GM12892 (cell line): ENCODE measurements at regions not wholly inside any gene's neighbourhood (a gene's known extent, or its start where the extent isn't known, plus 50 kb on each side); places are given as distances from the start of the nearest gene placed in this dataset.

Experiments
- DNase-seq: peaks from one replicate; pipeline ENCODE4 v3.0.0; 2011; ENCODE audit not compliant: insufficient read length
- FAIRE-seq: peaks from 2 replicates; lab custom pipeline; 2011; peaks lifted over from hg19 to GRCh38; lab: Jason Lieb, UNC
- POLR2A ChIP-seq: IDR thresholded peaks from 2 replicates; pipeline ENCODE4 v1.6.1; 2011; ENCODE audit warnings: low read depth, low read length, control low read depth
- POLR2AphosphoS5 ChIP-seq: IDR thresholded peaks from 2 replicates; pipeline ENCODE4 v1.6.1; 2011; ENCODE audit warnings: low read depth, low read length, control low read depth
- TAF1 ChIP-seq: IDR thresholded peaks from 2 replicates; pipeline ENCODE4 v1.6.1; 2011; ENCODE audit warnings: low read depth, mild to moderate bottlenecking, control low read depth, low read length, borderline replicate concordance

GRCh38 chr2:14530506-14530905 is 102.0 kb upstream of the LRATD1 start:
- DNase-seq (no peak), FAIRE-seq (no peak)
- TF ChIP-seq POLR2AphosphoS5 = no peak
- TF ChIP-seq TAF1 = no peak
- TF ChIP-seq POLR2A = no peak

- FAIRE-seq (no peak), DNase-seq (no peak)
- TF ChIP-seq POLR2A (no peak), TAF1 (no peak), POLR2AphosphoS5 (no peak)
Observed at GRCh38 chr2:14533131-14533757, 99.3 kb upstream of the LRATD1 start.

- no peak for DNase-seq
- no peak for FAIRE-seq
- TF ChIP-seq POLR2AphosphoS5 = no peak
- no peak for TF ChIP-seq TAF1
- TF ChIP-seq POLR2A = no peak
Observed at GRCh38 chr2:14535156-14535555, 97.4 kb upstream of the LRATD1 start.

- TF ChIP-seq TAF1 (no peak), POLR2AphosphoS5 (no peak), POLR2A (no peak)
- FAIRE-seq (no peak), DNase-seq (no peak)
Observed at GRCh38 chr2:14536976-14537375, 95.5 kb upstream of the LRATD1 start.

- TF ChIP-seq POLR2A (no peak), TAF1 (no peak), POLR2AphosphoS5 (no peak)
- peak; percentile 14 for FAIRE-seq
- DNase-seq = no peak
Observed at GRCh38 chr2:14540015-14540414, 92.5 kb upstream of the LRATD1 start.

- TF ChIP-seq POLR2A = no peak
- no peak for TF ChIP-seq POLR2AphosphoS5
- no peak for TF ChIP-seq TAF1
- FAIRE-seq (no peak), DNase-seq (no peak)
Observed at GRCh38 chr2:14543284-14543683, 89.2 kb upstream of the LRATD1 start.

GRCh38 chr2:14544247-14544646 is 88.3 kb upstream of the LRATD1 start:
- no peak for DNase-seq
- FAIRE-seq = no peak
- TF ChIP-seq POLR2A (no peak), POLR2AphosphoS5 (no peak), TAF1 (no peak)

GRCh38 chr2:14547830-14548229 is 84.7 kb upstream of the LRATD1 start:
- TF ChIP-seq POLR2A (no peak), TAF1 (no peak), POLR2AphosphoS5 (no peak)
- no peak for DNase-seq
- no peak for FAIRE-seq

- no peak for FAIRE-seq
- TF ChIP-seq POLR2AphosphoS5 = no peak
- TF ChIP-seq POLR2A = no peak
- TF ChIP-seq TAF1 = no peak
- no peak for DNase-seq
Observed at GRCh38 chr2:14550658-14551057, 81.9 kb upstream of the LRATD1 start.

GRCh38 chr2:14551069-14551468 is 81.4 kb upstream of the LRATD1 start:
- DNase-seq (no peak), FAIRE-seq (no peak)
- TF ChIP-seq TAF1 = no peak
- no peak for TF ChIP-seq POLR2AphosphoS5
- TF ChIP-seq POLR2A = no peak

GRCh38 chr2:14552286-14552685 is 80.2 kb upstream of the LRATD1 start:
- TF ChIP-seq TAF1 (no peak), POLR2A (no peak), POLR2AphosphoS5 (no peak)
- FAIRE-seq (no peak), DNase-seq (no peak)

- FAIRE-seq (no peak), DNase-seq (no peak)
- TF ChIP-seq POLR2A (no peak), TAF1 (no peak), POLR2AphosphoS5 (no peak)
Observed at GRCh38 chr2:14552818-14553217, 79.7 kb upstream of the LRATD1 start.
